Upper lobe of left lung (tissue), 4 donors: ENCODE measurements at regions not wholly inside any gene's neighbourhood (a gene's known extent, or its start where the extent isn't known, plus 50 kb on each side); places are given as distances from the start of the nearest gene placed in this dataset.

Experiments used
- EP300 ChIP-seq, 4 donors: sonication (generic); formaldehyde crosslinking; IDR thresholded peaks; one replicate each; pipeline ENCODE4 v1.5.1; 2017; ENCODE audit warnings: antibody characterized with exemption in 4 of 4, control low read depth in 2 of 4
- POLR2AphosphoS5 ChIP-seq, 2 donors: sonication (generic); formaldehyde crosslinking; IDR thresholded peaks; one replicate each; pipeline ENCODE4 v1.5.1; 2017; ENCODE audit warnings: antibody characterized with exemption in 2 of 2
- TF ChIP-seq, protein P1 (sequence below), 6 experiments: fragments of 450-650 bp in 4 of 6; fragments of 200-600 bp in 2 of 6; sonication (generic) in 2 of 6; IDR thresholded peaks; one replicate each; pipeline ENCODE4 v1.5.1; 2016 to 2019; ENCODE audit warnings: antibody characterized with exemption in 6 of 6

DNA sequence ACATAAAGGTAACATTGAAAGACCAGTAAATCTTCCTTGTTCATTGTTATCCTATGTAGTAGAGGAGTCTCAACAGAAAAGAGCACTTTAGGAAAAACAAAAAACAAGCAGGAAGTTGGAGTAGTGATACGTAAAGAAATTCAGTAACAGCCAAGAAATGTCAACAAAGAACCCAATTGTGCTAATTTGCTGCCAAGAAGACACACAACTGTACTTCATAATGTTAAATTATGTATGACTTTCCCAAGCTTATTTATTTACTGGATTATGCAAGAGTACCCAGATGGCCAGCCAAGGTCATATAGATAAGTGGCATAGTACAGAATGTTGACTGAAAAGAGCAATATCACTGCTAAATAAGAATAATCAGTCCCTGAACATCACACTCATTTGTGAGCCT lies 264.7 kb upstream of the CCDC179 start:
- TF ChIP-seq EP300 (IDR thresholded peaks at IDR 0.05) (no peak), POLR2AphosphoS5 (IDR thresholded peaks at IDR 0.05) (no peak)
- TF ChIP-seq, protein P1, sequence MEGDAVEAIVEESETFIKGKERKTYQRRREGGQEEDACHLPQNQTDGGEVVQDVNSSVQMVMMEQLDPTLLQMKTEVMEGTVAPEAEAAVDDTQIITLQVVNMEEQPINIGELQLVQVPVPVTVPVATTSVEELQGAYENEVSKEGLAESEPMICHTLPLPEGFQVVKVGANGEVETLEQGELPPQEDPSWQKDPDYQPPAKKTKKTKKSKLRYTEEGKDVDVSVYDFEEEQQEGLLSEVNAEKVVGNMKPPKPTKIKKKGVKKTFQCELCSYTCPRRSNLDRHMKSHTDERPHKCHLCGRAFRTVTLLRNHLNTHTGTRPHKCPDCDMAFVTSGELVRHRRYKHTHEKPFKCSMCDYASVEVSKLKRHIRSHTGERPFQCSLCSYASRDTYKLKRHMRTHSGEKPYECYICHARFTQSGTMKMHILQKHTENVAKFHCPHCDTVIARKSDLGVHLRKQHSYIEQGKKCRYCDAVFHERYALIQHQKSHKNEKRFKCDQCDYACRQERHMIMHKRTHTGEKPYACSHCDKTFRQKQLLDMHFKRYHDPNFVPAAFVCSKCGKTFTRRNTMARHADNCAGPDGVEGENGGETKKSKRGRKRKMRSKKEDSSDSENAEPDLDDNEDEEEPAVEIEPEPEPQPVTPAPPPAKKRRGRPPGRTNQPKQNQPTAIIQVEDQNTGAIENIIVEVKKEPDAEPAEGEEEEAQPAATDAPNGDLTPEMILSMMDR (IDR thresholded peaks at IDR 0.05): no peak
